OCI-LY1 (cell line): ENCODE measurements at regions not wholly inside any gene's neighbourhood (a gene's known extent, or its start where the extent isn't known, plus 50 kb on each side); places are given as distances from the start of the nearest gene placed in this dataset.

ENCODE experiments used
- CTCF ChIP-seq: fragments of 200-600 bp; sonication (generic), shearing (Covaris generic); IDR thresholded peaks from 2 replicates; pipeline ENCODE4 v1.5.1; 2017; ENCODE audit warnings: mild to moderate bottlenecking, antibody characterized with exemption, low read length, moderate library complexity, mixed read lengths
- EZH2 ChIP-seq: fragments of 200-600 bp; sonication (generic), shearing (Covaris generic); IDR thresholded peaks from 2 replicates; pipeline ENCODE4 v1.8.0; 2017; ENCODE audit warnings: borderline replicate concordance, mixed run types, mild to moderate bottlenecking, antibody characterized with exemption, low read length, moderate library complexity, mixed read lengths

GRCh38 chr2:66771359-66771976 lies 336.5 kb downstream of the MEIS1 start:
- TF ChIP-seq CTCF (no peak), EZH2 (no peak)
